ENCODE measurements at regions not wholly inside any gene's neighbourhood (a gene's known extent, or its start where the extent isn't known, plus 50 kb on each side); places are given as distances from the start of the nearest gene placed in this dataset.

DNA sequence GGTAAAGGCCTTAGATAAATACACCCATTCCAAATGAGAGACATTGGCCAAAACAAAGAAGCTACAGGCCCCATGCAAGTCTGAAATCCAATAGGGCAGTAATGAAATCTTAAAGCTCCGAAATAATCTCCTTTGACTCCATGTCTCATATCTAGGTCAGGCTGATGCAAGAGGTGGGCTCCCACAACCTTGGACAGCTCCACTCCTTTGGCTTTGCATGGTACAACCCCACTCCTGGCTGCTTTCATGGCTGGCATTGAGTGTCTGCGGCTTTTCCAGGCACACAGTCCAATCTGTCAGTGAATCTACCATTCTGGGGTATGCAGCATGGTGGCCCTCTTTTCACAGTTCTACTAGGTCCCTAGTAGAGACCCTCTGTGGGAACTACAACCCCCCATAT is 762.5 kb downstream of the LIG4 start:
- H4K20me1 ChIP-seq (ENCODE audit: low read length): no peaks in the 10 kb centered on the region
- intact Hi-C loops (cut with micrococcal nuclease): no loop called here
- H3K4me2 ChIP-seq (ENCODE audit: low read length): no peak overlapping the region
- no peaks in the 10 kb centered on the region for H3K36me3 ChIP-seq (ENCODE audit: low read depth, low read length)
- no peak overlapping the region for H3K4me3 ChIP-seq (ENCODE audit: low read length)
- TF ChIP-seq EZH2phosphoT487 (IDR thresholded peaks at IDR 0.05; ENCODE audit: borderline replicate concordance, low read length) (no peak), EZH2 (IDR thresholded peaks at IDR 0.05; ENCODE audit: low read length, unreplicated experiment) (no peak)
- TF ChIP-seq, protein P1, sequence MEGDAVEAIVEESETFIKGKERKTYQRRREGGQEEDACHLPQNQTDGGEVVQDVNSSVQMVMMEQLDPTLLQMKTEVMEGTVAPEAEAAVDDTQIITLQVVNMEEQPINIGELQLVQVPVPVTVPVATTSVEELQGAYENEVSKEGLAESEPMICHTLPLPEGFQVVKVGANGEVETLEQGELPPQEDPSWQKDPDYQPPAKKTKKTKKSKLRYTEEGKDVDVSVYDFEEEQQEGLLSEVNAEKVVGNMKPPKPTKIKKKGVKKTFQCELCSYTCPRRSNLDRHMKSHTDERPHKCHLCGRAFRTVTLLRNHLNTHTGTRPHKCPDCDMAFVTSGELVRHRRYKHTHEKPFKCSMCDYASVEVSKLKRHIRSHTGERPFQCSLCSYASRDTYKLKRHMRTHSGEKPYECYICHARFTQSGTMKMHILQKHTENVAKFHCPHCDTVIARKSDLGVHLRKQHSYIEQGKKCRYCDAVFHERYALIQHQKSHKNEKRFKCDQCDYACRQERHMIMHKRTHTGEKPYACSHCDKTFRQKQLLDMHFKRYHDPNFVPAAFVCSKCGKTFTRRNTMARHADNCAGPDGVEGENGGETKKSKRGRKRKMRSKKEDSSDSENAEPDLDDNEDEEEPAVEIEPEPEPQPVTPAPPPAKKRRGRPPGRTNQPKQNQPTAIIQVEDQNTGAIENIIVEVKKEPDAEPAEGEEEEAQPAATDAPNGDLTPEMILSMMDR (conservative IDR thresholded peaks at IDR 0.05; ENCODE audit: low read depth, low read length): no peak
- DNase-seq: no peak
- no peaks in the 10 kb centered on the region for H3F3A ChIP-seq (ENCODE audit: low read length, unreplicated experiment)
- no TSS peak for BruUV-seq (replicated peaks)
- no peaks in the 10 kb centered on the region for H3K9me3 ChIP-seq (ENCODE audit: low read length)
- H3K4me1 ChIP-seq (ENCODE audit: insufficient read depth, low read length): peaks cover 4% of the 10 kb centered on the region; the same call in 1 of the 2 replicates
- no peak overlapping the region for H3K9ac ChIP-seq (ENCODE audit: low read length)
- ChIA-PET CTCF (no interaction called here), POLR2A (ENCODE audit: unreplicated experiment) (no interaction called here)
- H3K9me2 ChIP-seq (replicated peaks; ENCODE audit: low read length): no peaks in the 10 kb centered on the region
- no peaks in the 10 kb centered on the region for H3K27me3 ChIP-seq (ENCODE audit: low read length)
- no peak overlapping the region for H3K27ac ChIP-seq (ENCODE audit: low read length)
- ATAC-seq: no peak
- no peak overlapping the region for H2AFZ ChIP-seq (ENCODE audit: low read length)
- no peaks in the 10 kb centered on the region for H3K79me2 ChIP-seq (ENCODE audit: low read length)

DNA sequence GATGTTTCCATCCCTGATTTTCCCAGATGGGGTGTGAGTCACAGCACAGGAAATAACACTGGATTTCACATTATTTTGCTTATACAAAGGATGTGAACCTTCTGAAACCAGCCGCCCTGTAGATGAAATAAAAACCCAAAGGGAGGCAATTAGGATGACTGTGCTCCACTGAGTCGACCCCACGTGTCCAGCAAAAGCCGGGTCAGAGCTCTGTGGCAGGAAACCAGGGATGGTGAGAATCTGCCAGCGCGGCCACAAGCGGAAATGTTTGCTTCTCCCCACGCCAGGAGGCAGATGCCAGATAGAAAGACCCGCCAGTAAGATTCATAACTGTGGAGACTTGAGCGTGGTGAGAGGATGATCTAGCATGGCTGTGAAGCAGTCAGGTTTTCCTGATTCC is 764.4 kb downstream of the LIG4 start:
- Histone ChIP-seq H3K27ac (ENCODE audit: low read length) (peak overlapping the region; percentile 68), H3K27me3 (ENCODE audit: low read length) (no peaks in the 10 kb centered on the region), H3K9me3 (ENCODE audit: low read length) (no peaks in the 10 kb centered on the region), H3K4me2 (ENCODE audit: low read length) (peak overlapping the region; percentile 57), H2AFZ (ENCODE audit: low read length) (peak overlapping the region; percentile 42; the same call in 1 of the 2 replicates), H3K9ac (ENCODE audit: low read length) (peak overlapping the region; percentile 20; the same call in 1 of the 2 replicates), H3K4me1 (ENCODE audit: insufficient read depth, low read length) (peaks cover 4% of the 10 kb centered on the region; the same call in 1 of the 2 replicates), H3K4me3 (ENCODE audit: low read length) (no peak overlapping the region), H3K36me3 (ENCODE audit: low read depth, low read length) (no peaks in the 10 kb centered on the region), H3F3A (ENCODE audit: low read length, unreplicated experiment) (no peaks in the 10 kb centered on the region), H3K79me2 (ENCODE audit: low read length) (no peaks in the 10 kb centered on the region), H4K20me1 (ENCODE audit: low read length) (no peaks in the 10 kb centered on the region), H3K9me2 (replicated peaks; ENCODE audit: low read length) (no peaks in the 10 kb centered on the region)
- ChIA-PET POLR2A (ENCODE audit: unreplicated experiment) (interaction anchor here (0.6 kb wide), 1 partner anchor 30 kb away, joined by 3 read pairs; no protein-coding TSS in a partner anchor), CTCF (no interaction called here)
- BruUV-seq (replicated peaks): no TSS peak
- TF ChIP-seq EZH2 (IDR thresholded peaks at IDR 0.05; ENCODE audit: low read length, unreplicated experiment): no peak
- intact Hi-C loops (cut with micrococcal nuclease): no loop called here
- ATAC-seq (peak; percentile 93), DNase-seq (peak; percentile 56)

DNA sequence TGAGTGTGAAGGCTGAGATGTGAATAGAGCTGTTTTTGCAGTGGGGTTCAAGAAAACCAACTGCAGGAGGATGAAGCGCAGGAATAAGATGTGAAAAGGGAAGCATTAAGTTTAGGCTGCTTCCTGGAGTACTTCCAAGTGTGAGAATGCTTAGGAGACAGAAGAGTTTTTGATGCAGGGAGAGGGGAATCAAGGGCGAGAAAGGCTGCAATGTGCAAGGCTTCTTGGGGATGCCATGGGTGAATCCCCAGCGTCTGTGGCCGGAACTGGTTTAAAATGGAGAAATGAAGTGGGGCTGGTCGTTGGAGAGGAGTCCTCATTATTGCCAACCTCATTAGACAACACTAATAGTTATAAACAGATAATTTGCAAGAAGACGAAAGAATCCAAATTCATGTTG is 764.9 kb downstream of the LIG4 start:
- H3K4me2 ChIP-seq (ENCODE audit: low read length): peak overlapping the region; percentile 57; the same call in 1 of the 2 replicates
- no peak for TF ChIP-seq EZH2 (IDR thresholded peaks at IDR 0.05; ENCODE audit: low read length, unreplicated experiment)
- TF ChIP-seq, protein P1 (conservative IDR thresholded peaks at IDR 0.05; ENCODE audit: low read depth, low read length): no peak
- TF ChIP-seq EZH2phosphoT487 (IDR thresholded peaks at IDR 0.05; ENCODE audit: borderline replicate concordance, low read length): no peak
- no peak for ATAC-seq
- peak overlapping the region; percentile 44 for H3K27ac ChIP-seq (ENCODE audit: low read length)
- POLR2A ChIA-PET (ENCODE audit: unreplicated experiment): no interaction called here
- H4K20me1 ChIP-seq (ENCODE audit: low read length): no peaks in the 10 kb centered on the region
- no peaks in the 10 kb centered on the region for H3F3A ChIP-seq (ENCODE audit: low read length, unreplicated experiment)
- intact Hi-C loops (cut with micrococcal nuclease): no loop called here
- DNase-seq: no peak
- CTCF ChIA-PET: no interaction called here
- H3K4me1 ChIP-seq (ENCODE audit: insufficient read depth, low read length): peaks cover 4% of the 10 kb centered on the region; the same call in 1 of the 2 replicates
- H3K4me3 ChIP-seq (ENCODE audit: low read length): no peak overlapping the region
- H2AFZ ChIP-seq (ENCODE audit: low read length): no peak overlapping the region
- H3K9ac ChIP-seq (ENCODE audit: low read length): no peak overlapping the region
- H3K27me3 ChIP-seq (ENCODE audit: low read length): no peaks in the 10 kb centered on the region
- no peaks in the 10 kb centered on the region for H3K79me2 ChIP-seq (ENCODE audit: low read length)
- no peaks in the 10 kb centered on the region for H3K9me3 ChIP-seq (ENCODE audit: low read length)
- H3K9me2 ChIP-seq (replicated peaks; ENCODE audit: low read length): no peaks in the 10 kb centered on the region
- BruUV-seq (replicated peaks): no TSS peak
- H3K36me3 ChIP-seq (ENCODE audit: low read depth, low read length): no peaks in the 10 kb centered on the region

Measured in PC-3 (cell line).